CD4-positive, alpha-beta T cell (primary cell): ENCODE measurements at regions not wholly inside any gene's neighbourhood (a gene's known extent, or its start where the extent isn't known, plus 50 kb on each side); places are given as distances from the start of the nearest gene placed in this dataset.

Experiments used
- ATAC-seq: fragments of 200-7000 bp; cut with Tn5 transposase; one replicate; pipeline ENCODE4 v1.10.0; 2022; ENCODE audit warnings: mild to moderate bottlenecking; ENCODE audit not compliant: poor library complexity
- CTCF ChIA-PET: fragments of 350-600 bp; sonication (Branson Sonifier 250); formaldehyde crosslinking; loops from one replicate; lab custom pipeline; 2021; ENCODE audit warnings: antibody characterized with exemption, inconsistent platforms; lab: Charles Lee
- POLR2A ChIA-PET: fragments of 350-600 bp; sonication (Branson Sonifier 250); formaldehyde crosslinking; loops from one replicate; lab custom pipeline; 2021; ENCODE audit warnings: antibody characterized with exemption, inconsistent platforms; lab: Charles Lee
- DNase-seq, 14 experiments: peaks; one replicate each; pipeline ENCODE4 v3.0.0-alpha.2; 2013 to 2020; ENCODE audit warnings: mixed read lengths in 2 of 14
- H3K27ac ChIP-seq, 2 donors: one replicate each; pipeline versions ENCODE4 v1.5.1 to v1.7.0; 2013; ENCODE audit warnings: low read length in 2 of 2, low read depth in 1 of 2, mild to moderate bottlenecking in 1 of 2
- H3K27me3 ChIP-seq, 2 experiments: 1 replicate in 1 of 2; 2 replicates in 1 of 2; pipeline versions ENCODE4 v1.6.1 to v1.7.0; 2013; ENCODE audit warnings: low read length in 2 of 2, control low read depth in 1 of 2, mild to moderate bottlenecking in 1 of 2, moderate library complexity in 1 of 2; ENCODE audit not compliant: insufficient read depth in 2 of 2, control insufficient read depth in 1 of 2
- H3K36me3 ChIP-seq: one replicate; pipeline ENCODE4 v1.6.1; 2013; ENCODE audit warnings: low read length, control low read depth; ENCODE audit not compliant: insufficient read depth
- H3K4me1 ChIP-seq: one replicate; pipeline ENCODE4 v1.6.1; 2013; ENCODE audit warnings: low read length, control low read depth; ENCODE audit not compliant: insufficient read depth
- H3K4me3 ChIP-seq: one replicate; pipeline ENCODE4 v1.5.1; 2013; ENCODE audit warnings: mild to moderate bottlenecking, low read length, moderate library complexity
- H3K9me3 ChIP-seq, 2 experiments: 1 replicate in 1 of 2; 2 replicates in 1 of 2; pipeline versions ENCODE4 v1.6.1 to v1.7.0; 2013; ENCODE audit warnings: low read length in 2 of 2, mild to moderate bottlenecking in 2 of 2, control low read depth in 1 of 2, moderate library complexity in 1 of 2; ENCODE audit not compliant: control insufficient read depth in 1 of 2, insufficient read depth in 1 of 2
- H3K27ac Mint-ChIP-seq: one replicate; pipeline ENCODE4 v1.8.0; 2020; ENCODE audit warnings: mixed read lengths
- H3K27me3 Mint-ChIP-seq: one replicate; pipeline ENCODE4 v1.8.0; 2021; ENCODE audit warnings: mixed read lengths
- H3K36me3 Mint-ChIP-seq: one replicate; pipeline ENCODE4 v1.8.0; 2021; ENCODE audit warnings: low read depth, mixed read lengths
- H3K4me1 Mint-ChIP-seq: one replicate; pipeline ENCODE4 v1.8.0; 2021; ENCODE audit warnings: low read depth, mixed read lengths
- H3K4me3 Mint-ChIP-seq: one replicate; pipeline ENCODE4 v1.8.0; 2020; ENCODE audit warnings: mild to moderate bottlenecking, mixed read lengths
- H3K9me3 Mint-ChIP-seq: one replicate; pipeline ENCODE4 v1.8.0; 2020; ENCODE audit warnings: mixed read lengths
- CTCF ChIP-seq: fragments of 200-600 bp; IDR thresholded peaks from one replicate; pipeline ENCODE4 v1.8.0; 2022; ENCODE audit warnings: antibody characterized with exemption, mild to moderate bottlenecking
- intact Hi-C, 2 experiments: fragments of 100-400 bp; cut with DNase I in 1 of 2; cut with micrococcal nuclease in 1 of 2; formaldehyde crosslinking; loops; one replicate each; pipeline versions ENCODE4 v1.15.1 to v1.9.0; 2023 to 2025; cut with DNase I, micrococcal nuclease

GRCh38 chr3:25156626-25157025 lies 271.4 kb upstream of the RARB start:
- Mint-ChIP-seq H3K27me3 (no peaks in the 10 kb centered on the region), H3K4me3 (no peak overlapping the region), H3K36me3 (no peaks in the 10 kb centered on the region), H3K27ac (no peak overlapping the region), H3K4me1 (no peaks in the 10 kb centered on the region), H3K9me3 (peaks cover 9% of the 10 kb centered on the region)
- ChIA-PET CTCF (no interaction called here), POLR2A (no interaction called here)
- no peak for DNase-seq
- ATAC-seq: no peak
- no peak overlapping the region for H3K27ac ChIP-seq
- TF ChIP-seq CTCF: no peak
- intact Hi-C loops: no loop called here
- H3K9me3 ChIP-seq: peaks cover 0 to 3% of the 10 kb centered on the region in 2 experiments
- no peak overlapping the region for H3K4me3 ChIP-seq
- H3K27me3 ChIP-seq: no peaks in the 10 kb centered on the region
- no peaks in the 10 kb centered on the region for H3K36me3 ChIP-seq
- no peaks in the 10 kb centered on the region for H3K4me1 ChIP-seq

- no peaks in the 10 kb centered on the region for H3K27me3 ChIP-seq
- no peak overlapping the region for H3K27ac ChIP-seq
- Mint-ChIP-seq H3K4me3 (no peak overlapping the region), H3K27me3 (no peaks in the 10 kb centered on the region), H3K27ac (no peak overlapping the region), H3K36me3 (no peaks in the 10 kb centered on the region), H3K4me1 (no peaks in the 10 kb centered on the region), H3K9me3 (peaks cover 6% of the 10 kb centered on the region)
- CTCF ChIA-PET: no interaction called here
- TF ChIP-seq CTCF: no peak
- H3K4me3 ChIP-seq: no peak overlapping the region
- POLR2A ChIA-PET: no interaction called here
- DNase-seq (no peak), ATAC-seq (no peak)
- H3K4me1 ChIP-seq: no peaks in the 10 kb centered on the region
- intact Hi-C loops: no loop called here
- H3K9me3 ChIP-seq: no peaks in the 10 kb centered on the region
- no peaks in the 10 kb centered on the region for H3K36me3 ChIP-seq
These were observed 262.8 kb upstream of the RARB start for GRCh38 chr3:25165306-25165705.

DNA sequence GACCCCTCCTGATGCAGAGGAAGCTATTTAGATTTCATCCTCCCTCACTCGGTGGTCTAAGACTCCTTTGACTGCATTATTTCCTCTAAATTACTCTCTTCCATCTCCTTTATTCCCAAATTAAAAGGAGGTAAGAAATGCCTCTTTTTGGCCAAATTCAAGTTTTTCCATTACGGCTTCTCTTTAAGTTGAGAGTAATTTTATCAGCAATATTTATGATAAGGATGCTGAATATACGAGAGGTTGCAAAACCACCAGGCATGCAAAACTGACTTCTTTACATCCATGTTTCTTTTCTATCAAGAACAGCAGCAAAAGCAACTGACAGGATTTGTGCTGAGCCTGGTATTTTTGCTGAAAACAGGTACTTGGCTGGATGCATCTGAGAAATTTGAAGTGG lies 262.0 kb upstream of the RARB start:
- Mint-ChIP-seq H3K27ac (no peak overlapping the region), H3K9me3 (peaks cover 6% of the 10 kb centered on the region), H3K36me3 (no peaks in the 10 kb centered on the region), H3K4me1 (no peaks in the 10 kb centered on the region), H3K27me3 (no peaks in the 10 kb centered on the region), H3K4me3 (no peak overlapping the region)
- CTCF ChIA-PET: no interaction called here
- Histone ChIP-seq H3K27ac (no peak overlapping the region), H3K27me3 (no peaks in the 10 kb centered on the region), H3K36me3 (no peaks in the 10 kb centered on the region), H3K4me1 (no peaks in the 10 kb centered on the region), H3K9me3 (no peaks in the 10 kb centered on the region), H3K4me3 (no peak overlapping the region)
- DNase-seq (no peak), ATAC-seq (no peak)
- TF ChIP-seq CTCF: no peak
- intact Hi-C loops: no loop called here
- POLR2A ChIA-PET: no interaction called here
